A549 (cell line): ENCODE measurements at regions not wholly inside any gene's neighbourhood (a gene's known extent, or its start where the extent isn't known, plus 50 kb on each side); places are given as distances from the start of the nearest gene placed in this dataset.

ENCODE experiments used
- ATAC-seq, 2 experiments: fragments of 200-7000 bp in 1 of 2; fragments of >200 bp in 1 of 2; cut with Nextera tagmentation in 1 of 2; cut with Tn5 transposase in 1 of 2; 3 replicates each; pipeline versions ENCODE4 v1.8.0 to v1.9.1; 2018 to 2020; ENCODE audit warnings: mild to moderate bottlenecking in 1 of 2, moderate library complexity in 1 of 2
- CTCF ChIA-PET: fragments of 300-600 bp; sonication (Branson Sonifier 250); formaldehyde crosslinking; extraction: SDS; loops from one replicate; lab custom pipeline; 2021; ENCODE audit warnings: antibody characterized with exemption, inconsistent platforms; lab: Yijun Ruan, JAX
- POLR2A ChIA-PET: fragments of 350-600 bp; formaldehyde crosslinking; extraction: SDS; loops from one replicate; lab custom pipeline; 2021; ENCODE audit warnings: antibody characterized with exemption, inconsistent platforms; lab: Yijun Ruan, JAX
- DNase-seq, 2 experiments: peaks; one replicate each; pipeline versions ENCODE4 v3.0.0 to v3.0.0-alpha.2; 2011 to 2016; ENCODE audit warnings: low read depth in 1 of 2, low spot score in 1 of 2
- FAIRE-seq: peaks from 2 replicates; lab custom pipeline; 2011; peaks lifted over from hg19 to GRCh38; lab: Jason Lieb, UNC
- H3K27ac ChIP-seq, 2 experiments: fragments of >200 bp; sonication (Bioruptor Twin); formaldehyde crosslinking; 3 replicates each; pipeline ENCODE4 v1.5.1; 2016 to 2017
- H3K4me1 ChIP-seq: fragments of >200 bp; sonication (Bioruptor Twin); formaldehyde crosslinking; 3 replicates; pipeline ENCODE4 v1.6.1; 2016
- H3K4me2 ChIP-seq: fragments of >200 bp; sonication (Bioruptor Twin); formaldehyde crosslinking; 3 replicates; pipeline ENCODE4 v1.6.1; 2016
- H3K4me3 ChIP-seq: fragments of >200 bp; sonication (Bioruptor Twin); formaldehyde crosslinking; 3 replicates; pipeline ENCODE4 v1.5.1; 2016
- H3K9me3 ChIP-seq: fragments of >200 bp; sonication (Bioruptor Twin); formaldehyde crosslinking; 3 replicates; pipeline ENCODE4 v1.6.1; 2016
- ATOH8 ChIP-seq: fragments of 250-450 bp; sonication (Bioruptor Pico); IDR thresholded peaks from 2 replicates; pipeline ENCODE4 v1.5.0; 2020; ENCODE audit warnings: low read depth, mild to moderate bottlenecking, moderate library complexity
- EHF ChIP-seq: fragments of 250-450 bp; sonication (Bioruptor Pico); IDR thresholded peaks from 2 replicates; pipeline ENCODE4 v1.5.0; 2020; ENCODE audit warnings: mild to moderate bottlenecking
- ELK1 ChIP-seq: fragments of 150-350 bp; IDR thresholded peaks from 2 replicates; pipeline ENCODE4 v1.6.1; 2014; ENCODE audit warnings: low read depth, mild to moderate bottlenecking, low read length
- EP300 ChIP-seq, 2 experiments: fragments of >200 bp; sonication (Bioruptor Twin); formaldehyde crosslinking; IDR thresholded peaks; 2 replicates in 1 of 2; 3 replicates in 1 of 2; pipeline ENCODE4 v1.6.1; 2016 to 2017
- ESRRA ChIP-seq: fragments of 150-350 bp; IDR thresholded peaks from 2 replicates; pipeline ENCODE4 v1.6.1; 2014; ENCODE audit warnings: mild to moderate bottlenecking, low read length, borderline replicate concordance
- FOXS1 ChIP-seq: fragments of 250-450 bp; sonication (Bioruptor Pico); IDR thresholded peaks from 2 replicates; pipeline ENCODE4 v1.5.0; 2020; ENCODE audit warnings: mild to moderate bottlenecking, moderate library complexity
- HDAC2 ChIP-seq: fragments of 200-600 bp; sonication (generic); IDR thresholded peaks from 2 replicates; pipeline ENCODE4 v1.6.1; 2016
- HES2 ChIP-seq: fragments of >200 bp; sonication (Bioruptor Twin); formaldehyde crosslinking; IDR thresholded peaks from 2 replicates; pipeline ENCODE4 v1.6.1; 2016
- HOXA7 ChIP-seq: fragments of 250-450 bp; sonication (Bioruptor Pico); IDR thresholded peaks from 2 replicates; pipeline ENCODE4 v1.5.0; 2020; ENCODE audit warnings: mild to moderate bottlenecking, moderate library complexity
- HOXB13 ChIP-seq: fragments of 250-450 bp; sonication (Bioruptor Pico); IDR thresholded peaks from 2 replicates; pipeline ENCODE4 v1.5.0; 2020; ENCODE audit warnings: low read depth, mild to moderate bottlenecking, moderate library complexity
- JUN ChIP-seq, 2 experiments: fragments of >200 bp; sonication (Bioruptor Twin); formaldehyde crosslinking; IDR thresholded peaks; 2 replicates in 1 of 2; 3 replicates in 1 of 2; pipeline ENCODE4 v1.6.1; 2016 to 2017
- JUNB ChIP-seq: fragments of >200 bp; sonication (Bioruptor Twin); formaldehyde crosslinking; IDR thresholded peaks from 2 replicates; pipeline ENCODE4 v1.6.1; 2016
- KDM1A ChIP-seq: fragments of 200-600 bp; sonication (generic); IDR thresholded peaks from 2 replicates; pipeline ENCODE4 v1.6.1; 2016; ENCODE audit warnings: low read depth, mild to moderate bottlenecking
- KDM5A ChIP-seq: fragments of 200-600 bp; sonication (generic); IDR thresholded peaks from 2 replicates; pipeline ENCODE4 v1.6.1; 2016; ENCODE audit warnings: antibody characterized with exemption, mild to moderate bottlenecking
- MAFK ChIP-seq: fragments of 450-650 bp; IDR thresholded peaks from 2 replicates; pipeline ENCODE4 v1.6.1; 2014; ENCODE audit not compliant: partially characterized antibody
- MAX ChIP-seq: IDR thresholded peaks from 2 replicates; pipeline ENCODE4 v1.6.1; 2012
- MAZ ChIP-seq: fragments of 150-350 bp; IDR thresholded peaks from 2 replicates; pipeline ENCODE4 v1.6.1; 2014; ENCODE audit warnings: antibody characterized with exemption, low read depth, low read length, borderline replicate concordance
- MYC ChIP-seq: IDR thresholded peaks from 2 replicates; pipeline ENCODE4 v1.6.1; 2012; ENCODE audit warnings: mild to moderate bottlenecking, inconsistent platforms, low read length, improper control_type of control experiment, borderline replicate concordance
- NPAS2 ChIP-seq: fragments of 250-450 bp; sonication (Bioruptor Pico); IDR thresholded peaks from 2 replicates; pipeline ENCODE4 v1.8.0; 2022; ENCODE audit warnings: mild to moderate bottlenecking, moderate library complexity, borderline replicate concordance
- PBX3 ChIP-seq: IDR thresholded peaks from 2 replicates; pipeline ENCODE4 v1.6.1; 2012
- POLR2AphosphoS2 ChIP-seq: conservative IDR thresholded peaks from 2 replicates; pipeline ENCODE4 v1.6.1; 2012; ENCODE audit warnings: low read length, improper control_type of control experiment, inconsistent platforms
- RARB ChIP-seq: fragments of 250-450 bp; sonication (Bioruptor Pico); IDR thresholded peaks from 2 replicates; pipeline ENCODE4 v1.8.0; 2021; ENCODE audit warnings: mild to moderate bottlenecking, moderate library complexity
- RFX5 ChIP-seq: fragments of 450-650 bp; IDR thresholded peaks from 2 replicates; pipeline ENCODE4 v1.7.1; 2014; ENCODE audit warnings: antibody characterized with exemption, mild to moderate bottlenecking, moderate library complexity
- TFCP2L1 ChIP-seq: fragments of 250-450 bp; sonication (Bioruptor Pico); IDR thresholded peaks from 2 replicates; pipeline ENCODE4 v1.5.0; 2021; ENCODE audit warnings: mild to moderate bottlenecking
- TP53 ChIP-seq: fragments of 250-450 bp; sonication (Bioruptor Pico); IDR thresholded peaks from 2 replicates; pipeline ENCODE4 v1.5.0; 2021; ENCODE audit warnings: mild to moderate bottlenecking, moderate library complexity
- ZC3H11A ChIP-seq: fragments of 450-650 bp; IDR thresholded peaks from 2 replicates; pipeline ENCODE4 v1.6.1; 2014; ENCODE audit warnings: antibody characterized with exemption, mild to moderate bottlenecking
- ZFP36 ChIP-seq: fragments of 450-650 bp; IDR thresholded peaks from 2 replicates; pipeline ENCODE4 v1.6.1; 2014; ENCODE audit warnings: borderline replicate concordance; ENCODE audit not compliant: partially characterized antibody
- WGBS: methylation state at CpG from one replicate; pipeline ENCODE4 v1.1.6; 2017; ENCODE audit errors: missing lambda C conversion rate; 5-methylcytosine and 5-hydroxymethylcytosine counted together

GRCh38 chr18:79597831-79598632, 81.6 kb upstream of the CTDP1 start (continued):
- TF ChIP-seq NPAS2 (CRISPR knock-in tag) (no peak), HOXB13 (CRISPR knock-in tag) (no peak), EHF (CRISPR knock-in tag) (no peak), JUNB (no peak), MAZ (no peak), JUN (IDR thresholded peaks at IDR 0.05) (no peak)
- TF ChIP-seq, all 56 proteins: peak for 0

GRCh38 chr18:79598633-79599175, 80.9 kb upstream of the CTDP1 start:
- ATAC-seq (no peak), FAIRE-seq (no peak), DNase-seq (no peak)
- no peak overlapping the region for H3K4me3 ChIP-seq
- 0 out of 3 replicates have a peak, but pooled peaks cover 4% of the 10 kb centered on the region for H3K4me1 ChIP-seq
- POLR2A ChIA-PET: no interaction called here
- H3K4me2 ChIP-seq: no peak overlapping the region
- H3K9me3 ChIP-seq: no peaks in the 10 kb centered on the region
- CTCF ChIA-PET: no interaction called here
- H3K27ac ChIP-seq: no peak overlapping the region
- TF ChIP-seq MAFK (no peak), MAZ (no peak), ATOH8 (no peak), HOXB13 (CRISPR knock-in tag) (no peak), FOXS1 (CRISPR knock-in tag) (no peak), RFX5 (no peak), POLR2AphosphoS2 (no peak), ZFP36 (no peak), ZC3H11A (no peak), TP53 (CRISPR knock-in tag) (no peak), KDM5A (no peak), MYC (no peak), HES2 (no peak), EP300 (IDR thresholded peaks at IDR 0.05) (no peak), NPAS2 (CRISPR knock-in tag) (no peak), HDAC2 (no peak)
- 42% methylated on average over 19 of the region's 20 CpGs for WGBS

GRCh38 chr18:79599441-79599931, 80.1 kb upstream of the CTDP1 start:
- H3K4me3 ChIP-seq: no peak overlapping the region
- ATAC-seq: peak; percentile 48 to 74; a peak in 4 of 6 replicates
- TF ChIP-seq JUN (IDR thresholded peaks at IDR 0.05): no peak
- no peak for TF ChIP-seq HOXA7 (CRISPR knock-in tag)
- TF ChIP-seq KDM1A: no peak
- TF ChIP-seq TFCP2L1: no peak
- TF ChIP-seq FOXS1 (CRISPR knock-in tag): no peak
- TF ChIP-seq MAX: no peak
- TF ChIP-seq RARB (CRISPR knock-in tag): no peak
- no peak for TF ChIP-seq ESRRA
- TF ChIP-seq ELK1: no peak
- TF ChIP-seq PBX3: no peak
- no peak for TF ChIP-seq NPAS2 (CRISPR knock-in tag)
- POLR2A ChIA-PET: no interaction called here
- CTCF ChIA-PET: no interaction called here
- H3K4me1 ChIP-seq: 0 out of 3 replicates have a peak, but pooled peaks cover 4% of the 10 kb centered on the region
- WGBS: 18% methylated on average over 12 of the region's 19 CpGs
- H3K4me2 ChIP-seq: 0 out of 3 replicates have a peak overlapping the region, but pooled peaks have one; percentile 19
- no peak for FAIRE-seq
- no peak overlapping the region for H3K27ac ChIP-seq
- peak; percentile 16 to 37 for DNase-seq
- H3K9me3 ChIP-seq: no peaks in the 10 kb centered on the region
